Liver (tissue), 3 donors: ENCODE measurements at regions not wholly inside any gene's neighbourhood (a gene's known extent, or its start where the extent isn't known, plus 50 kb on each side); places are given as distances from the start of the nearest gene placed in this dataset.

Experiments
- RAD21 ChIP-seq, 2 donors: IDR thresholded peaks; 2 replicates each; pipeline ENCODE4 v1.6.1; 2016; ENCODE audit warnings: antibody characterized with exemption in 2 of 2, mild to moderate bottlenecking in 2 of 2
- TAF1 ChIP-seq: conservative IDR thresholded peaks from 2 replicates; pipeline ENCODE4 v1.6.1; 2016; ENCODE audit warnings: antibody characterized with exemption, mild to moderate bottlenecking
- TF ChIP-seq, protein P1 (sequence below): fragments of 150-350 bp; IDR thresholded peaks from 2 replicates; pipeline ENCODE4 v1.5.1; 2017; ENCODE audit warnings: improper control_type of control experiment, low read depth, low read length; ENCODE audit not compliant: missing input control
- donor health status: healthy.
- donor health status: healthy.

DNA sequence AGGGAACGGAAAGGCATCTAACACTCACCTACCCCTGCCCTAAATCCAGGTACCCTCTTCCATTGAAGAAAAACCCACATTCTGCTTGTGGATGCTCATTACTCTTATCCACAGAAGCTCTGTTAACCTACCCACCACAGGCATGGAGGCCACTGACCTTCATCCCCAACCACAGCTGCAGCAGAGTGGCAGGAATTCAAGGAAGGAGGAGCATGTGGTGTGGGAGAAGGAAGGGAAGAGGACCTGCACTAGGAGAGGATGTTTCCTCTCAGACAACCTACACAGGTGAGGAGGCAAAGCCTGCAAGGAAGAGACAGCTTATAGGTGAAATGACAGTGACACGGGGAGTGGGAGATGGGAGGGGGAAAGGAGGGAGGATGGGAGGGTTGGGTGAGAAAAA lies 192.5 kb upstream of the TSC22D2 start:
- TF ChIP-seq, protein P1, sequence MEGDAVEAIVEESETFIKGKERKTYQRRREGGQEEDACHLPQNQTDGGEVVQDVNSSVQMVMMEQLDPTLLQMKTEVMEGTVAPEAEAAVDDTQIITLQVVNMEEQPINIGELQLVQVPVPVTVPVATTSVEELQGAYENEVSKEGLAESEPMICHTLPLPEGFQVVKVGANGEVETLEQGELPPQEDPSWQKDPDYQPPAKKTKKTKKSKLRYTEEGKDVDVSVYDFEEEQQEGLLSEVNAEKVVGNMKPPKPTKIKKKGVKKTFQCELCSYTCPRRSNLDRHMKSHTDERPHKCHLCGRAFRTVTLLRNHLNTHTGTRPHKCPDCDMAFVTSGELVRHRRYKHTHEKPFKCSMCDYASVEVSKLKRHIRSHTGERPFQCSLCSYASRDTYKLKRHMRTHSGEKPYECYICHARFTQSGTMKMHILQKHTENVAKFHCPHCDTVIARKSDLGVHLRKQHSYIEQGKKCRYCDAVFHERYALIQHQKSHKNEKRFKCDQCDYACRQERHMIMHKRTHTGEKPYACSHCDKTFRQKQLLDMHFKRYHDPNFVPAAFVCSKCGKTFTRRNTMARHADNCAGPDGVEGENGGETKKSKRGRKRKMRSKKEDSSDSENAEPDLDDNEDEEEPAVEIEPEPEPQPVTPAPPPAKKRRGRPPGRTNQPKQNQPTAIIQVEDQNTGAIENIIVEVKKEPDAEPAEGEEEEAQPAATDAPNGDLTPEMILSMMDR: no peak
- TF ChIP-seq TAF1 (no peak), RAD21 (IDR thresholded peaks at IDR 0.05) (no peak)
